HL-60 (cell line): ENCODE measurements at regions not wholly inside any gene's neighbourhood (a gene's known extent, or its start where the extent isn't known, plus 50 kb on each side); places are given as distances from the start of the nearest gene placed in this dataset.

Source experiments
- GABPA ChIP-seq: IDR thresholded peaks from 2 replicates; pipeline ENCODE4 v1.6.1; 2012; ENCODE audit warnings: low read depth
- POLR2AphosphoS5 ChIP-seq: IDR thresholded peaks from 2 replicates; pipeline ENCODE4 v1.6.1; 2012; ENCODE audit warnings: low read depth
- TF ChIP-seq, protein P1 (sequence below): IDR thresholded peaks from one replicate; pipeline ENCODE4 v1.5.1; 2011; ENCODE audit warnings: low read length, control low read depth, inconsistent platforms; ENCODE audit not compliant: insufficient read depth
- TF ChIP-seq, protein P2 (sequence below): IDR thresholded peaks from 2 replicates; pipeline ENCODE4 v1.6.1; 2012; ENCODE audit warnings: low read depth; ENCODE audit not compliant: insufficient replicate concordance

DNA sequence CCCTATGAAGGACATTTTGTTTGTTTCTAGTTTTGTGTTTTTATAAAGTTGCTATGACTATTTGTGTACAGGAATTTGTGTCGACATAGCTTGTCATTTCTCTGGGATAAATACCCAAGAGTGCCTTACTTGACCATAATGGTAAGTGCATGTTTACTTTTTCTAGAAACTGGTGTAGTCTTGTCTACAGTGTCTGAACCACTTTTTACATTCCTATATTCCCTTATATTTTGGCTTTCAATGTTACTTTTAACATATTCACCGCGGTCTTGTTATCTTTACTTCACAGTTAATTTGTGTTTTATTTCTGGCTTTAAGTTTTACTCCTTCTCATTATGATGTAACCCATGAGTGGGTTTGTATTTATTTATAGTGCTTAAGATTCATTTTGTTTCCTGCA lies 444.4 kb upstream of the RGS17 start:
- TF ChIP-seq, protein P1, sequence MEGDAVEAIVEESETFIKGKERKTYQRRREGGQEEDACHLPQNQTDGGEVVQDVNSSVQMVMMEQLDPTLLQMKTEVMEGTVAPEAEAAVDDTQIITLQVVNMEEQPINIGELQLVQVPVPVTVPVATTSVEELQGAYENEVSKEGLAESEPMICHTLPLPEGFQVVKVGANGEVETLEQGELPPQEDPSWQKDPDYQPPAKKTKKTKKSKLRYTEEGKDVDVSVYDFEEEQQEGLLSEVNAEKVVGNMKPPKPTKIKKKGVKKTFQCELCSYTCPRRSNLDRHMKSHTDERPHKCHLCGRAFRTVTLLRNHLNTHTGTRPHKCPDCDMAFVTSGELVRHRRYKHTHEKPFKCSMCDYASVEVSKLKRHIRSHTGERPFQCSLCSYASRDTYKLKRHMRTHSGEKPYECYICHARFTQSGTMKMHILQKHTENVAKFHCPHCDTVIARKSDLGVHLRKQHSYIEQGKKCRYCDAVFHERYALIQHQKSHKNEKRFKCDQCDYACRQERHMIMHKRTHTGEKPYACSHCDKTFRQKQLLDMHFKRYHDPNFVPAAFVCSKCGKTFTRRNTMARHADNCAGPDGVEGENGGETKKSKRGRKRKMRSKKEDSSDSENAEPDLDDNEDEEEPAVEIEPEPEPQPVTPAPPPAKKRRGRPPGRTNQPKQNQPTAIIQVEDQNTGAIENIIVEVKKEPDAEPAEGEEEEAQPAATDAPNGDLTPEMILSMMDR: no peak
- TF ChIP-seq, protein P2, sequence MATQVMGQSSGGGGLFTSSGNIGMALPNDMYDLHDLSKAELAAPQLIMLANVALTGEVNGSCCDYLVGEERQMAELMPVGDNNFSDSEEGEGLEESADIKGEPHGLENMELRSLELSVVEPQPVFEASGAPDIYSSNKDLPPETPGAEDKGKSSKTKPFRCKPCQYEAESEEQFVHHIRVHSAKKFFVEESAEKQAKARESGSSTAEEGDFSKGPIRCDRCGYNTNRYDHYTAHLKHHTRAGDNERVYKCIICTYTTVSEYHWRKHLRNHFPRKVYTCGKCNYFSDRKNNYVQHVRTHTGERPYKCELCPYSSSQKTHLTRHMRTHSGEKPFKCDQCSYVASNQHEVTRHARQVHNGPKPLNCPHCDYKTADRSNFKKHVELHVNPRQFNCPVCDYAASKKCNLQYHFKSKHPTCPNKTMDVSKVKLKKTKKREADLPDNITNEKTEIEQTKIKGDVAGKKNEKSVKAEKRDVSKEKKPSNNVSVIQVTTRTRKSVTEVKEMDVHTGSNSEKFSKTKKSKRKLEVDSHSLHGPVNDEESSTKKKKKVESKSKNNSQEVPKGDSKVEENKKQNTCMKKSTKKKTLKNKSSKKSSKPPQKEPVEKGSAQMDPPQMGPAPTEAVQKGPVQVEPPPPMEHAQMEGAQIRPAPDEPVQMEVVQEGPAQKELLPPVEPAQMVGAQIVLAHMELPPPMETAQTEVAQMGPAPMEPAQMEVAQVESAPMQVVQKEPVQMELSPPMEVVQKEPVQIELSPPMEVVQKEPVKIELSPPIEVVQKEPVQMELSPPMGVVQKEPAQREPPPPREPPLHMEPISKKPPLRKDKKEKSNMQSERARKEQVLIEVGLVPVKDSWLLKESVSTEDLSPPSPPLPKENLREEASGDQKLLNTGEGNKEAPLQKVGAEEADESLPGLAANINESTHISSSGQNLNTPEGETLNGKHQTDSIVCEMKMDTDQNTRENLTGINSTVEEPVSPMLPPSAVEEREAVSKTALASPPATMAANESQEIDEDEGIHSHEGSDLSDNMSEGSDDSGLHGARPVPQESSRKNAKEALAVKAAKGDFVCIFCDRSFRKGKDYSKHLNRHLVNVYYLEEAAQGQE: no peak
- no peak for TF ChIP-seq GABPA
- TF ChIP-seq POLR2AphosphoS5: no peak
